ENCODE measurements at regions not wholly inside any gene's neighbourhood (a gene's known extent, or its start where the extent isn't known, plus 50 kb on each side); places are given as distances from the start of the nearest gene placed in this dataset.
A peak's percentile ranks its signal among the peaks of the same experiment; 100 is the strongest.

GRCh38 chr6:26311385-26312095 lies 53.5 kb upstream of the BTN3A2 start:
- peaks cover 38% of the 10 kb centered on the region for H3K36me3 Mint-ChIP-seq (ENCODE audit: low read depth)
- no peaks in the 10 kb centered on the region for H3K27me3 ChIP-seq (ENCODE audit: control insufficient read depth in 1 of 2, insufficient read depth in 2 of 2, low read length in 2 of 2)
- intact Hi-C loops (cut with DNase I, micrococcal nuclease), result loop anchor here (1.0 to 10.0 kb wide), 8 partner anchors 17 to 1166 kb away; a partner anchor contains a TSS
- H3K36me3 ChIP-seq (ENCODE audit: insufficient read depth, low read length), result no peaks in the 10 kb centered on the region
- POLR2A ChIA-PET, result interaction anchor here (1.1 to 4.5 kb wide), 9 partner anchors 11 to 257 kb away, joined by 3 to 27 read pairs (median 10); partner anchors contain the start of gene HMGN4
- CTCF ChIA-PET, result interaction anchor here (1.0 to 1.2 kb wide), 3 partner anchors 10 to 284 kb away, joined by 3 read pairs; a partner anchor contains a TSS
- DNase-seq (peak in 11 of 14 experiments; percentile 15 to 86 (median 51)), ATAC-seq (ENCODE audit: poor library complexity) (peak; percentile 54)
- H3K4me3 ChIP-seq (ENCODE audit: low read length), result peak overlapping the region; percentile 69
- H3K9me3 Mint-ChIP-seq, result peaks cover 11% of the 10 kb centered on the region
- peaks cover 44% of the 10 kb centered on the region for H3K4me1 Mint-ChIP-seq (ENCODE audit: low read depth)
- peak overlapping the region; percentile 93 for H3K27ac Mint-ChIP-seq
- peak overlapping the region; percentile 92 for H3K4me3 Mint-ChIP-seq
- TF ChIP-seq CTCF (IDR thresholded peaks at IDR 0.05), result no peak
- H3K4me1 ChIP-seq (ENCODE audit: insufficient read depth, low read length), result peaks cover 7% of the 10 kb centered on the region
- H3K27me3 Mint-ChIP-seq, result peaks cover 30% of the 10 kb centered on the region
- H3K9me3 ChIP-seq (ENCODE audit: control insufficient read depth in 1 of 2, insufficient read depth in 1 of 2, low read length in 2 of 2), result no peaks in the 10 kb centered on the region
- no peak overlapping the region for H3K27ac ChIP-seq (ENCODE audit: low read depth in 1 of 2, low read length in 2 of 2)

- peaks cover 44% of the 10 kb centered on the region for H3K4me1 Mint-ChIP-seq (ENCODE audit: low read depth)
- Histone ChIP-seq H3K4me3 (ENCODE audit: low read length) (peak overlapping the region; percentile 69), H3K4me1 (ENCODE audit: insufficient read depth, low read length) (peaks cover 7% of the 10 kb centered on the region), H3K36me3 (ENCODE audit: insufficient read depth, low read length) (no peaks in the 10 kb centered on the region), H3K9me3 (ENCODE audit: control insufficient read depth in 1 of 2, insufficient read depth in 1 of 2, low read length in 2 of 2) (no peaks in the 10 kb centered on the region), H3K27ac (ENCODE audit: low read depth in 1 of 2, low read length in 2 of 2) (no peak overlapping the region), H3K27me3 (ENCODE audit: control insufficient read depth in 1 of 2, insufficient read depth in 2 of 2, low read length in 2 of 2) (no peaks in the 10 kb centered on the region)
- ATAC-seq (ENCODE audit: poor library complexity), result peak; percentile 4
- peak overlapping the region; percentile 93 for H3K27ac Mint-ChIP-seq
- peaks cover 30% of the 10 kb centered on the region for H3K27me3 Mint-ChIP-seq
- POLR2A ChIA-PET, result interaction anchor here (0.6 to 4.5 kb wide), 14 partner anchors 10 to 1498 kb away, joined by 3 to 27 read pairs (median 6); partner anchors contain the start of gene HMGN4
- H3K36me3 Mint-ChIP-seq (ENCODE audit: low read depth), result peaks cover 38% of the 10 kb centered on the region
- H3K9me3 Mint-ChIP-seq, result peaks cover 11% of the 10 kb centered on the region
- CTCF ChIA-PET, result interaction anchor here (1.1 to 1.2 kb wide), 2 partner anchors 10 to 284 kb away, joined by 3 read pairs; no protein-coding TSS in a partner anchor
- DNase-seq, result peak in 1 of 14 experiments; percentile 45
- intact Hi-C loops (cut with DNase I, micrococcal nuclease), result loop anchor here (2.0 to 10.0 kb wide), 6 partner anchors 27 to 1165 kb away; a partner anchor contains a TSS
- no peak for TF ChIP-seq CTCF (IDR thresholded peaks at IDR 0.05)
- H3K4me3 Mint-ChIP-seq, result peak overlapping the region; percentile 92
Measured at GRCh38 chr6:26312096-26312463, 52.9 kb upstream of the BTN3A2 start.

- H3K27me3 ChIP-seq (ENCODE audit: control insufficient read depth in 1 of 2, insufficient read depth in 2 of 2, low read length in 2 of 2), result no peaks in the 10 kb centered on the region
- ChIA-PET POLR2A (interaction anchor here (0.6 to 4.5 kb wide), 18 partner anchors 9 to 1497 kb away, joined by 3 to 27 read pairs (median 5); partner anchors contain the start of gene HMGN4), CTCF (interaction anchor here (1.1 to 1.2 kb wide), 2 partner anchors 9 to 283 kb away, joined by 3 read pairs; no protein-coding TSS in a partner anchor)
- peaks cover 11% of the 10 kb centered on the region for H3K9me3 Mint-ChIP-seq
- H3K4me1 Mint-ChIP-seq (ENCODE audit: low read depth), result peaks cover 44% of the 10 kb centered on the region
- TF ChIP-seq CTCF (IDR thresholded peaks at IDR 0.05), result no peak
- no peaks in the 10 kb centered on the region for H3K9me3 ChIP-seq (ENCODE audit: control insufficient read depth in 1 of 2, insufficient read depth in 1 of 2, low read length in 2 of 2)
- intact Hi-C loops (cut with DNase I, micrococcal nuclease), result loop anchor here (1.0 to 10.0 kb wide), 7 partner anchors 10 to 1165 kb away; a partner anchor contains a TSS
- peak; percentile 73 to 92 (median 82) for DNase-seq
- H3K4me3 ChIP-seq (ENCODE audit: low read length), result peak overlapping the region; percentile 69
- peak; percentile 54 for ATAC-seq (ENCODE audit: poor library complexity)
- H3K4me1 ChIP-seq (ENCODE audit: insufficient read depth, low read length), result peaks cover 7% of the 10 kb centered on the region
- H3K27ac ChIP-seq (ENCODE audit: low read depth in 1 of 2, low read length in 2 of 2), result peak overlapping the region in 1 of 2 donors; percentile 24
- H3K27me3 Mint-ChIP-seq, result peaks cover 30% of the 10 kb centered on the region
- peak overlapping the region; percentile 93 for H3K27ac Mint-ChIP-seq
- H3K4me3 Mint-ChIP-seq, result peak overlapping the region; percentile 92
- H3K36me3 Mint-ChIP-seq (ENCODE audit: low read depth), result peaks cover 38% of the 10 kb centered on the region
- no peaks in the 10 kb centered on the region for H3K36me3 ChIP-seq (ENCODE audit: insufficient read depth, low read length)
Measured at GRCh38 chr6:26312501-26313397, 52.2 kb upstream of the BTN3A2 start.

Data from CD4-positive, alpha-beta T cell (primary cell).